ENCODE measurements at regions not wholly inside any gene's neighbourhood (a gene's known extent, or its start where the extent isn't known, plus 50 kb on each side); places are given as distances from the start of the nearest gene placed in this dataset.
"Not testable (repeated sequence)": the region's sequence is repeated elsewhere in the genome, so short reads cannot be mapped to it uniquely, and the experiment has no call there.

DNA sequence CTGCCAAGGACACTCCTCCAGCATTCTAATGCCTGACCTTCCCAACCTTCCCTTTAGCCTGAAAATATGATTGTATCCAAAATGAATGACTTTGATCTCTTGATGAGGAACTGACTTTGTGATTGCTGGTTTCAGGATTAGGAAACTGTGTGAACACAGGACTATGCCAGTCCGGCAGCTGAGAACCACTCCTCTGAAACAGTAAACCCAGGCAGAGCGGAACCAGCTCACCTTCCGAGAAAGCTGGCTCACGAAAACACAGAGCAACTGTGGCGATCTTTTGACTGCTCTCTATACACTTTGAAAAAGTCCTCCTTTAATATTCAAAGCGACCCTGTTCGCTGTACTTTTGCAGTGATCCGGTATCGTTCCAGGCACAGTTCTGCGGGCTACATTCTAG, 258.8 kb upstream of the IRS2 start:
- no peak for DNase-seq (ENCODE audit: low spot score)

- no peak for DNase-seq (ENCODE audit: low spot score)
Observed at GRCh38 chr13:110044551-110045111, 258.2 kb upstream of the IRS2 start.

GRCh38 chr13:110042253-110042950, 256.0 kb upstream of the IRS2 start:
- no peak for DNase-seq (ENCODE audit: low spot score)

DNA sequence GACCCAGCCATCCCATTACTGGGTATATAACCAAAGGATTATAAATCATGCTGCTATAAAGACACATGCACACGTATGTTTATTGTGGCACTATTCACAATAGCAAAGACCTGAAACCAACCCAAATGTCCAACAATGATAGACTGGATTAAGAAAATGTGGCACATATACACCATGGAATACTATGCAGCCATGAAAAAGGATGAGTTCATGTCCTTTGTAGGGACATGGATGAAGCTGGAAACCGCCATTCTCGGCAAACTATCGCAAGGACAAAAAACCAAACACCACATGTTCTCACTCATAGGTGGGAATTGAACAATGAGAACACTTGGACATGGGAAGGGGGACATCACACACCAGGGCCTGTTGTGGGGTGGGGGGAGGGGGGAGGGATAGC, 255.3 kb upstream of the IRS2 start:
- not testable (repeated sequence) for DNase-seq (ENCODE audit: low spot score)

DNA sequence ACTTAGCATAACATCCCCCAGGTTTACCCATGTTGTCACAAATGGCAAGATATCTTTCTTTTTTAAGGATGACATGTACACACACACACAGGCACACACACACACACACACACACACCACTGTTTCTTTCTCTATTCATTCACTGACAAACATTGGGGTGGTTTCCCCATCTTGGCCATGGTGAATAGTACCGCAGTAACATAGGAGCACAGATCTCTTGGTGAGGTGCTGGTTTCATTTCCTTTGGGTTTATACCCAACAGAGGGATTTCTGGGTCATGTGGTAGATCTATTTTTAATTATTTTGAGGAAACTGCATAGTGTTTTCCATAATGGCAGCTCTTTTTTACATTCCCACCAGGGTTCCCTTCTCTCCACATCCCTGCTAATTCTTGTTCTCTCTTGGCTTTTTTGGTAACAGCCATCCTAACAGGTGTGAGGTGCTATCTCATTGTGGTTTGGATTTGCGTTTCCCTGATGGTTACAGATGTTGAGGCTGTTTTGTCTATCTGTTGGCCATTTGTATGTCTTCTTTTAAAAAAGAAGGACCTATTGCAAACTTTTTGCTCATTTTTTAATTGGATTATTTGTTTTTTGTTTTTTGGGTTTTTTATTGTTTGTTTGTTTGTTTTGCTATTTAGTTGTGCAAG, 251.7 kb upstream of the IRS2 start:
- DNase-seq (ENCODE audit: low spot score), result no peak

DNA sequence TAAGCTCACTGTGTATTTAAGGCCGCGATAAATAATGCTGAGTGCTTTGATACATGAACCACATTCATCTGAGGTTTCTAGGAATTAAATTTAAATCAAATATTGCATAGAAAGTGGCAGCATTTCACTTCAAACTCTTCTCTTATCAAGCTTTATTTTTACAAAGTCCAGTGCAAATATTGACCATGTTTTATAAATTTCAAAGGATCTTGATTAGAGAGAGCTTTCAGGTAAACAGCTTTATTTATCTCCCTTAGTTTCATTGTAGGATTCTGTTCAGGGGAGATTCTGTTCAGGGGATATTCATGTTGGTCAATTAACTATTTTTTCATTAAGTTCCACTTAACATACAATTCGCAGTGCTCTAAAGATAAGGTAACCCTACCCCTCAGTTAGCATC, 249.7 kb upstream of the IRS2 start:
- DNase-seq (ENCODE audit: low spot score), result no peak

DNA sequence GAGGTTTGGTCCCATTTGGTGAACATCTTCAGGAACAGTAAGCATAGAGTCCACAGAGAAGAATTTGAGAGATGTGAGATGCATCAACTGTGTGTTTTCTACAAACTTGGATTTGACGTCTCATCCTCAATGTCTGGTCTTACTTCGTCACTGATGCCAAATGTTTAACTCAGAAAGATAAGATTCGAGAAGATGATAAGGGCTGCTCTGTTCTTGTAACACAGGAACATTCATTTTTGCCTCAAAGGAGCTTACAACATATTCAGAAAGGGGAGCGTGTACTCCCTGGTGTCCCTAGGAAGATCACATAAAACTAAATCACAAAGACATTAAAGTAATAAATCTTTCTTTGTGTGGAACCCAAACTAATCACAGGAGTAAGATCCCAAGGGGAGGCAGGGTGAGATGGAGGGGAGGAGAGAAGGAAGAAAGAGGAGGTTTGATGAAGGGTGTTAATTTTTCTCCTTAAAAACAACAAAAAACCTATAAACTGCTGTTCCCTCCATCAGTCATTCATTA, 247.7 kb upstream of the IRS2 start:
- DNase-seq (ENCODE audit: low spot score), result no peak

DNA sequence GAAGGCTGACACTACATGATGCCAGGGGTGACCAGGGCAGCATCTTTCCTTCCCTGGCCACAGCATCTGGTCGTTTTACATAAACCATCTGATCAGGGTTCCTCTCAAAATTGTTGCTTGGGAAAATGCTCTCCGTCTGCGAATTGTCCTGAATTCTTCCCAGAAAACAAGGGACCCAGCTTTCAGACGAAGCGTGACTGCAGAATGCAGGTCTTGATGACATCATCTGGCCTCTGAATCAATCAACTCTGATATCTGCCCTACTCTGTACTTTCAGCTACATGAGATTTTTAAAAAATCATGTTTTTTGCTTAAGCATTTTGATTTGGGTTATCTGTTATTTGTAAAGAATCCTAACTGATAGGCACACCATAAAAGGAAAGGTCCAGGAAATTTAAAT, 246.6 kb upstream of the IRS2 start:
- DNase-seq (ENCODE audit: low spot score), result no peak

DNA sequence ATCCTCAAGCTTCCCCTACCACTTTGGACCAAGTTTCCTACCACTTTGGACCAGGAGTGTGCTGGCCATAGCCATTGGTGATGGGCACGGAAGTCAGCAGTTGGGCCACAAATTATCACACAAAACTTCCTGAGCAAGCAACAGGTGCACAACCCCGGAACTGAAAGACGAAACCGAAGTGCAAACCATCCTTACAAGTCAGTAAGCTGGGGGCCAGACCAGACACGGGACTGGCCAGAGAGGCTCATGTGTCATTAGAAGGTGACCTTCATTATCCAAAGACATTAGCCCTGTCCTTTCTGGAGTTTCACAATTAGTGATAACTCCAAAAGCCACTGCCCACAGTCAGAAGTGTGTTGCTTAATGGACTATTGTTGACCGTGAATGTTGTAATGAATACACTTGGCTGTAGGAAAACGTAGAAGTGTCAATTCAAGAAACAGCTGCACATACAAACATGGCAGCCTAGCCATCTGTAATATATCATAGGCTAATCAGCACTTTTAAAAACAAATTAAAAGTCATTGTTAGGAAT, 244.1 kb upstream of the IRS2 start:
- DNase-seq (ENCODE audit: low spot score), result no peak

DNA sequence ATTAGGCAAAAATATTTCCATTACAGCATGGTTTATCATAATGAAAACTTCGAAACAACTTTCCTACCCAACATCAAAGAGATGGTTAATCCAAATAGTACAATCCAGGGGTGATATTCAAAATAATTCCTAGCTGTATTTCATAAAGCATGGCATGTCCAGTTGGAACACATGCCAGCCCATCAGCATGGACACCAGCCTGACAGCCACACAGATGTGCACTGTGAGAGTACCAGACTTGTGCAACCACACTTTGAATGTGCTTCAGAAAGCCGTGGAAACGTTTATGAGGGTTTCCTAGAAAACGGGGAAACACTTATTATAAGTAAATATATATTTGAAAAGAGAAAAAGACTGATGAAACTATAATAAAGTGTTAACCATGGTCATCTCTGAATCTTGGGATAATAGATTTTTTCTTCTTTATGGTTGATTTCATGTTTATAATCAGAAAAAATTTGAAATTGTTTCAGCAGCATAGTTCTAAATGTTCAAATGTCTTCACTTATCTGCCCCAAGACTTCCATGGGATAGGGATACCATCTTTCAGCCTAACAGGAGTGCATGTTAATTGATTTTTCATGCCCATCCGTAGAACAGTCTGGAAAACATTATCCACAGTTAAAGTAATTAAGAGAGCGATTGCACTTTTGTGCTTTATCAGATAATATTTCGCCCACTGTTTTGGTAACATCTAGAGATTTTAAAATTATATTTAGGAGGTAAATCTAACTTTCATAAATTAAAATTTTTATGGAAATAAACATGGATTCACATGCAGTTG, 242.6 kb upstream of the IRS2 start:
- no peak for DNase-seq (ENCODE audit: low spot score)

DNA sequence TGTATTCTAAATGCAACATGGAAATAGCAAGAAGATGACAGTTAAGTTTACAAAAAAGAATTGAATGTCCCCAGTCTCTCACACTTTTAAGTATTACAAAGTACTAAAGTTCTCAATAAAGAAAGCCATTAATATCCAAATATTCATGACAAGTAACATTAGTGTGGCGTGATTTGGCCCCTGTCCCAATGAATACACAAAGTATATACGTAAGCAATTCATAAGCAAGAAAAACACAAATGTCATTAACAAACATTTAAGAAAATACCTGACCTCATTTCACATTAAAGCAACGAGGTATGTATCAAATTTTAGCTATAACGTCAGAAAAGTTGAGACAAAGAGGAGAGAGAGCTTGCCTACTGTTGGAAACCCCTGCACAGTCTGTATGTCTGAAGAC, 241.9 kb upstream of the IRS2 start:
- no peak for DNase-seq (ENCODE audit: low spot score)

DNA sequence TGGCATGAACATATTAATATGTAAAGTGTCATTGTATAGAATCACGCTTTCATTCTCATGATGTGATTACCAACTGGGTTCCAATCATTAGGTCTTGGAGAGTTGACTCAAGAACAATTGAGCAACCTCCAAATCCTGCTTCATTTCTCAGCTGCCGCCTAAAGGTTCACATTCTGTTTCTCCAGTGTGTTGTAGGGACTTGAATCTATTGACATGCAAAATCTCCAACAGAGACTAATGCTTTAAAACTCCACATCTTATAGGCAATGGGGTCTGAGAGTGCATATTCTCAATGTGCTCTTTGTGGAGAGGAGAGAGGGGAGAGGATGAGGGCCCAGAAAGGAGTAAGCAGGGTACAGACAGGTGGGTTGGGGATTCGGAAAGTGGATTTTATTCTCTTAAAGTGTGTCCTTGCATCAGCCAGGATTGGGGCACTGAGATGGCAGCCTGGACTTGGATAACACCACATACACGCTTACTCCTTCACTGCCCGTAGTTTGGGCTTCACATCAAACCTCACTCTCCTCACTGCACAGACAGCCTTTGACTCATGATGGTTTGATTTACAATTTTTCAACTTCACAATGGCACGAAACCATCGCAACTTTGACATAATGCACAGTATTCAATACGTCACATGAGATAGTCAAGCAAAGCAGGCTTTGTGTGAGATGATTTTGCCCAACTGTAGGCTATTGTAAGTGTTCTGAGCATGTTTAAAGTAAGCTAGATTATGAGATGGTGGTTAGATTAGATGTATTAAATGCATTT, 241.3 kb upstream of the IRS2 start:
- no peak for DNase-seq (ENCODE audit: low spot score)

DNA sequence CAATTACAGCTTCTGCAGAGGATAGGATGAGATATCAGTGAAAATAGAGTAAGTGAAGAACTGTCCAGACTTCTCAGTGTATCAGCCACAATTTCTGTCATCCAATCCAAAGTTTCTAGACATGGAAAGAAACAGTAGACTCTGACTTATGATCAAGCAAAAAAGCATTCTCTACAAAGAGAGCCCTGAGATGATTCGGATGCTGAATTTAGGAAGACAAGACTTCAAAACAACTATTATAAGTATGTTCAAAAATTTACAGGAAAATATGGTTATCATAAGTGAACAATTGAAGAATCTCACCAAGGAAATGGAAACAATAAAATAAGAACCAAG, 238.2 kb upstream of the IRS2 start:
- no peak for DNase-seq (ENCODE audit: low spot score)

DNA sequence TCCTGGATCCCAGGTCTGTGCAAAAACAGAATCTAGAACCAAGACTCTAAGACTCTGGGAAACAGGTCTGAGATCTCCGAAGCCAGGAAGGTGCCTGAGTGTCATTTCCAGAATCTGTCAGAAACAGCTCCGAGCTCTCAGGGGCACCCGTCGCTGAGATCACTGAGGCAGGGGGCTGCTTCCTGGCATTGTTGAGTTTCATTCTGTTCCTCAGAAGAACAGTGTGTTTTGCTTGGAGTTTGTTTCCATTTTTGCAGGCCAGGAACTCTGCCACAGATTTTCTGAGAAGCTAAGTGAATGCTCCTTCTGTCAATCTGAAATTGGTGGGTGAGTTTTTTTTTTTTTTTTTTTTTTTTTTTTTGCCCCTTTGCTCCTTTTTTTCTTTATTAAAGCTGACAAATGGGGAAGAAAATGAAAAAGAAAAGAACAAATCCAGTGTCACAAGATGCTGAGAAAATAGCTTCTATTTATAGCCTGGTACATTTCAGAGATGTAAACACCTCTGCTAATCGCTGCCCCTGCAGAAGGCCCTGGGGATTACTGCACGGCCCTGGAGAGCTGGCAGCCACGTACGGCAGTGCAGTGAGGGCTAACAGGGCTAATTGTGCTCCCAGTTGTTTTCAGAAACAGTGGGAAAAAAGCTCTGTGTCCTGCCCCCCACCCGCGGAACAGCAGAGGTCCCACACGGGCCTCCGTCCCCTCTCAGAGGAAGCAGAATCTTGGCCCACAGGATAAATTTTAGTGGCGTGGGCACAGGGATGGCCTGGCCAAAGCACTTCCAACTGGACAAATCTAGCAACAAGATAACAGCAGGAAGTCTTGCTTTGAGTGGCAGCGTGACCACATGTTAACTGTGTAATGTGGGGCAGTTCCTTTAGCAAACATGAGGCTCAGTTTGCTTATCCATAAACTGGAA, 237.6 kb upstream of the IRS2 start:
- DNase-seq (ENCODE audit: low spot score), result no peak

- no peak for DNase-seq (ENCODE audit: low spot score)
Observed at GRCh38 chr13:110018009-110018408, 231.6 kb upstream of the IRS2 start.

DNA sequence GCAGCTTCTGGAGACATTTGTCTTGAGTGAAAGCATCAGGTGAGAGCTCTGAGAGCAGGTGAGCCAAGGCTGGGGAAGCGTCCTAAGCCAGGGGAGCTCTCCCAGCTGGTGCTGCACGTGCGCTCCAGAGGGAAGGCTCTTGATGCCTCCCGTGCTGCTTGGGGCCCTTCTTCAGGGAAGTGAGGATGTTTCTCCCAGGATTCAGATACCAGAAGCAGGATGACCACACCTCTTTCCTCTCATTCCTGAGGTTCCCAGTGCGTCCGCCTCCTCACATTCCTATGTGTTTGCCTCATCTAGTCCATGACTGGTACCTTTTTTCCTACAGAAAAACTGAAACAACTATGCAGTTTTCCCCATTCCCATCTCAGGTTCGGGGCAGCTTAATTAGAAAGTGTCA, 231.0 kb upstream of the IRS2 start:
- no peak for DNase-seq (ENCODE audit: low spot score)

- peak; percentile 57 for DNase-seq (ENCODE audit: low spot score)
Observed at GRCh38 chr13:110015253-110015652, 228.9 kb upstream of the IRS2 start.

- DNase-seq (ENCODE audit: low spot score), result no peak
Observed at GRCh38 chr13:110014719-110015118, 228.3 kb upstream of the IRS2 start.

- no peak for DNase-seq (ENCODE audit: low spot score)
Observed at GRCh38 chr13:110012102-110012739, 225.8 kb upstream of the IRS2 start.

Measured in ureter (tissue), 1 donor.